GM21717 (cell line): ENCODE measurements at regions not wholly inside any gene's neighbourhood (a gene's known extent, or its start where the extent isn't known, plus 50 kb on each side); places are given as distances from the start of the nearest gene placed in this dataset.

Experiments
- ATAC-seq: cut with Tn5 transposase; IDR thresholded peaks from one replicate; pipeline ENCODE4 v1.9.1; 2021; ENCODE audit warnings: mild to moderate bottlenecking, moderate library complexity; ENCODE audit not compliant: unreplicated experiment

DNA sequence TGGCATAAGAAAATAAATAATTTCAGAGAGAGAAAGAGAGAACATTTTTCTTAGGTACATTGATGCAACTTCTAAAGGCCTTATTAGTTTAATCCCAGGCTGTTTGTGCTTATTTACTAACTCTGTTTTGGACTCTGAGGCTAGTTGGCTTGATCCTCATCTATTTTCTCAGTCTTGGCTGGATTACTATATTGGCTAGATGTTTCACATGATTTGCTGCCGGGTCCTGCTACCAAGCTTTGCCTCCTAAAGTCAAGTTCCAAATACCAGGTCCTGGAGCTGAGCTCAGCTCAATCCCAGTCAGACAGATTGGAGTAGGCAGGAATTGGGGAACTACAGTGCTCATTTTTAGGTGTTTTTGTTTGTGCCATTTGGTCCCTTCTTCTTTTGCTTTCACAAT, 340.8 kb downstream of the BCAT1 start:
- no peak for ATAC-seq

DNA sequence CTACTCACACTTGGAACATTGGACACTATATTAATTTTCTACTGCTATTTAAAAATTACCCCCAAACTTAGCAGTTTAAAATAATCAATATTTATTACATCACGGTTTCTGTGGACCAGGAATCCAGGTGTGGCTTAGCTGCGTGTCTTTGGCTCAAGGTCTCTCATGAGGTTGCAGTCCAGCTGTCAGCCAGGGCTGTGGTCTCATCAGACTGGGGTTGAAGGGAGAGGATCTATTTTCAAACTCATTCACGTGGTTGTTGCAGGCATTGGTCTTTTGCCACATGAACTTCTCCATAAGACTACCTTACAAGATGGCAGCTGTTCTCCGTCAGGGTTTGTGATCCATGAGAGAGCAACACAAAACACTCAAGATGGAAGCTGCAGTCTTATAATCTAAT, 343.0 kb downstream of the BCAT1 start:
- ATAC-seq, result no peak

DNA sequence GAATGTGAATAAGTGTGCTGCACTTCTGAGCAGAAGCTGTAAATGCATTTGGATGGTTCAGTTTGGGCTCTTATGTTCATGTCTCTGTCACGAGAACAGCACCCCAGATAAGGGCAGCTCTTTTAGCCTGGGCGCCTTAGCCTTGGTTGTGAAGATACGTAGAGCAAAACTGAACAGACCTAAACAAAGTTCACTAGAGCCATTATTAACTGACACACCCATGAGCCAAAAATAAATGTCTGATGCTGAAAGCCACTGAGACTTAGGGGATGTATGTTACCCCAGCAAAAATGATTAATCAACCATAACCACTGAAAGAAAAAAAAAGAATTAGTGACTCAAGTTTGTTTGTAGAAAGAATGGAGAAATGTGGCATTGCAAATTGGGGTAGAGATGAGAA, 343.4 kb downstream of the BCAT1 start:
- no peak for ATAC-seq

DNA sequence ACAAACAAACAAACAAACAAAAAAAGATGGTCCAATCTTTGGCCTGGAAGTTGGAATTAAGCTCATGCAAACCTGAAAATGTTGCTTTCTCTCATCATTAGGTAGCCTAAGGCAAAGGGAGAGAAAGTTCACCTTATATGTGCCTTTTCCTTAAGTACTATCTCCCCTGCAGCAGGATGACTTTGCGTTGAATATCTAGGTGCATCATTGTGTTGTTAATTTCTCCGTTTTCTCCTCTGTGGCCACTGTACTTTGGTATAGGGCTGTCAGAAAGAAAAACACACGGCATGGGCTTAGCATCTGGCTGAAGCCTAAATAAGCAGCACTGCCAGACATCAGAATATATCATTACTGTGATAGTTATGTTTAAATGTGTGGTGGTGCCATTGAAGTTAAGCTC, 345.5 kb downstream of the BCAT1 start:
- ATAC-seq, result no peak

DNA sequence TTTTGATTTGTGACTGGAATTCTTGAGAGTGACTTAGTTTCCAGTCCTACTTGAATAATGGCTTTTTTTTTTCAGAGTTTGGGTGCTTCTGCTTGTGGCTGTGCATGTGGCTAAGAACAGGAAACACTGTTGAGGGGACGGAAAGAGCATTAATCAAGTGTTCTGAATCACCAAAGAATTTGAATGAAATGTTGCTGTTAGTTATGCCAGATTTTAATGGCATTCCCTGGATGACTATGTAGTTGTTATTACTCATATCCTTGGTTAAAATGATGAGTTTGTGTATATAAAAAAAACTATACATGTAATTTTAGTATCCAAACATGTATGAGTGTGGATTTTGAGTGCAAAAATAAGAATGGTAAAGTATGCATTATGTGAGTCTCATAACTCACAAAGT, 347.9 kb downstream of the BCAT1 start:
- ATAC-seq, result no peak

DNA sequence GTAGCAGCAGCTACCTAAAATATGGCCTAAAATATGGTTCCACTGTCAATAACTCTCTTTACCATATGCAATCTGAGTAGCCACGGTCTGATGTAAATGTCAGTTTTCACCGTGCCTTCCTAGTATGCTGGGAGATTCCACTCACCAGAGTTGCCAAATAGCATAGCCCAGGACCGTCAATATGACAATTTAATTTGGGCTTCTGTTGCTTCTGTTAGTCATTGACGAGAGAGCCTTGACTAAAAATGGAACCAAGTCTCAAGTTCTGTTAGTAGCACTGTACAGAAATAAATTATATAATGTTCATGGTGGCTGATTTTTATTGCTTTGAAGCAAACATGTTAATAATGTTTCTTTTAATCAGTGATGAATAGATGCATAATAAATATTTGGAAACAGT, 348.4 kb downstream of the BCAT1 start:
- no peak for ATAC-seq

DNA sequence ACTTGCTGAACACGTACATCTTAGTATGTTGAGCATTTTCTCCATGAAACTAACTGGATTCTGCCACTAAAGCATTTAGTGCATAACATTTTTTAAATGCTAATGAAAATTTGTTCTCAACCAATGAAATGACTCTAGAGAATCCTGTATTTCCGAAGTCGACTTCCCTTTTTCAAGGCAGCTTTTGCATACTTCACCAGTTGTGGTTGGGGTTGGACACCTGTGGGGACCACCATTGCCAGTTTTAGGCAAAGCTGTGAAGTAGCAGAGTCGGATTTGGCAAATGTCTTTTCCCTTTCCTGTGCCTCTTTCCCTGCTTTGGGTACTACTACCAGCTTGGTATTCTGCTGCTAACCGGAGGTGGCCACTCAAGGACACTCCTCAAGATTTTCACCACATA, 349.2 kb downstream of the BCAT1 start:
- no peak for ATAC-seq

DNA sequence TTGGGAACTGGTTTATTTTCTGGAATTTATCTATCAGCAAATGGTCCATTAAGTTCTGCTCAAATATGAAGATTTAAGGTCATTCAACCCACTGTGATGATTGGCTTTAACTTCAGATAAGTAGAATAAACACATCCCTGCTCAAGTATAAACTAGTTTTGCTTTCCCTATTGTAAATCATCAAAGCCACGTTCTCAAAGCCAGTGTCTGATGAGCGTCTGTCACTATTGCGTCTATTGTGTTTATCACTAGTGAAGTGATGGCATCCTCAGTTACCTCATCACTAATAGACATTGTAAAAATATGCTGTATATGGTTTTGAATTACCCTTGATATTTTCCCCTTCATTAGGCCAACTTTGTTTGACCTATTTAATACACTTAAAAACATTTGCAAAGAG, 351.3 kb downstream of the BCAT1 start:
- no peak for ATAC-seq

DNA sequence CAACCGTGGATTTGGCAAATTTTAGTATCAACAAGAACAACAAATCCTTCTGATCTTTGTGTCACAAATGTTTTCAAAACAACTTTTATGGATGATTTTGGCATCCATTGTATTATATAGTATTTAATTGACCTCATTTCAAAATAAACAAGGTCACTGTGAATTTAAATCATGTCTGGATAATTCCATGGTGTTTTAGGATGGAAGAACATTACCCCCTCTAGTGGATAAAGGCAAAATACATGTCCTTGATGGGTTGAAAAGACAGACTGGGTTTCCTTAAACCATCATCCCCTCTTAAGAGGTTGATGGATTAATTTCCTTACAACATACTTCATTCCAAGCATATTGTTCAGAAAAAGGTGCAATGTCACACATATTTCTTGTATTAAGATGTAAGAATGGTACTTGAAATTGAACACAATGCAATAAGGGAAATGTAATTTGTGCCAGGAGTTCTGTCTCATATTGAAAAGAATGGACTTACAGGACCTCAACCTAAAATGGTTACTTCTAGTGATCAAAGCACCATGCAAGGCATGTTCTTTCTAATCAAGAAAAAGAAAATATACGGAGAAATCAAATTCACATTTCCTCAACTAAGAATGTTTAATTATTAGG, 352.0 kb downstream of the BCAT1 start:
- no peak for ATAC-seq

DNA sequence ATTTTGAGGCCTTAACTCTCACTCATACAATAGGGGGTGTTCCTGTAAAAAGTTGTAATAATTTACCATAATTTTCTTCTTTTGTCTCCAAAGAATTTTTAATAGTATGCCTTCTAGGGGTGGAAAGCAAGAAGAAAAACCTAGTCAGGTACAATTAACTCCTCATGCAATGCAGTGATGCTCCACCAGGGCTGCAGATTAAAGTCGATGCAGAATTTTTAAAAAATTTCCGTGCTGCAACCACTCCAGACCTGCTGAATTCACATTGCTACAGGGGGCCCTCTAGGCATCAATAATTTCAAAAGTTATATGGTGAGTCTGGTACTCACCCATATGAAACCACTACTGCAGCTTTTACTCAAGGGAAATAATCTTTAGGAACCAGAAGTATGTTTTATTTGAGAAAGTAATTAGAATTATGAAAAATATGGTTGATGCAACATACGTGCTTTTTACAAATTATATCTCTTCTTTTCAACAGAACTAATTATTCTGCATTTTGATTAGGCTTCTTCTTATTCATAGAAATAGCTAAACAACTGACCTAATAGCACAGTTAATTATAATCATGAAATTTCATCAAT, 353.2 kb downstream of the BCAT1 start:
- ATAC-seq, result no peak

DNA sequence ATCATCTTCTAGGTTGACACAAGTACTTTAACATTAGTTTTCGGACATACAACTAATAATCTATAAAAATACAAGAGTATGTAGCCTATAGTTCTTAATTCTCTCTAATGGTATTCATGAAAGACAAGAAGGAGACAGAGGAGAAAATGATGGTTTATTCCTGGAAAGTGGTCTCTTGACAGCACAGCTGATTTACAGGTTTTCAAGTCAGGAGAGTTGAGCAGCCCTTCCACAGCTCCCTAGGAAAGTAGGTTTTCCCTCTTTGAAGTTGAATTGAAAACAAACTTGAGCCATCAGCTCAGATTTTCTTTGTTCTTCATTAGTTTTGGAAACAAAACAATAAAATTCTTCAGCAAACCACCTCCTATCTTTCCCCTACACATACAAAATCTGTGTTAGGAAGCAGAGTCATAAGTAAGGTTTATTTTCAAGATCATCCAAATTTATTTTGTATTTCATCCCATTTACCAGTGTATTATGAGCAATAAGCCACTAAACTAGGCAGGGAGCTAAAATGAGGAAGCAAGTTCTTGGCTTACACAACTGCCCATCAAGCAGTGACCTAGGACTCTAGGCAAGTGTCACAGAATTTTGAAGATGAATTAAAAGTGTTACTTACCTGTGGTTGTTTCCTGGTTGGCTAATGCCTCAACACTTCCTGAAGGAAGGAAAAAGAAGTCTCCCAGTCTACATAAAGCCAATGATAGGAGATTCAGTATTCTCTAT, 357.0 kb downstream of the BCAT1 start:
- no peak for ATAC-seq

DNA sequence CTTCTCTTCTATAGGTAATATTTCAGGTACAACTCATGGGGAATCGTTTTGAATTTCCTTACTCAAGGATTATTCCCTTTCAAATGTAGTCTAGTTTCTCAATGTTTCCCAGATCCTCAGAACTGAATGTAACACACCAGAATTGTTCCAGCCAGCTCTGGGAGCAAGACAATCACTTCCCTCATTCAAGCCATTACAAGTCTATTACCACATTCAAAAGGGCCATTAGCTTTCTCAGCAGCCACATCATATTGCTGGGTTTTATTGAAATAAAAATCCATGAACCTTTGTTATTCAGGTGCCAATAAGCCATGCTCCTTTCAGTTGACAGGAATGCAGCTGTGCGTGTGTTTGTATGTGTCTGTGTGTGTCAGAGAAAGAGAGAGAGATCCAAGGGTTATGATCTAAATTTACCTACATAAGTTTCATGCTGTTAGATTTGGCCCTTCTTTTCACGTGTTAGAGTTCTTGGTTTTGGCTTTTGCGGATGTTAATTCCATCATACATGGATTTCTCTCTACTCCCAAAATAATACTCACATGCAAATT, 357.7 kb downstream of the BCAT1 start:
- ATAC-seq, result no peak

DNA sequence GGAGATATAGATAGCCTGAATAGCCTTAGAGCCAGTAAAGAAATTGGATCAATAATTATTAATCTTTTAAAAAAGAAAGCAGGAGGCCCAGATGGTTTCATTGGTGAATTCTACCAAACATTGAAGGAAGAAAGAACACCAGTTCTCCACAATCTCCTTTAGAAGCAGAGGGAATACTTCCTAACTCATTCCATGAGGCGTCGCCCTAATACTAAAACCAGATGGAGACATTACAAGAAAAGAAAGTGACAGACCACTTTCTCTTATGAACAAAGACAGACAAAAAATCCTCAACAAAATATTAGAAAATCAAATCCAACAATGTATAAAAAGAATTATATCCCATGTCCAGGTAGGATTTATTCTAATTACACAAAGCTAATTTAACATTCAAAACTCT, 362.6 kb downstream of the BCAT1 start:
- no peak for ATAC-seq

DNA sequence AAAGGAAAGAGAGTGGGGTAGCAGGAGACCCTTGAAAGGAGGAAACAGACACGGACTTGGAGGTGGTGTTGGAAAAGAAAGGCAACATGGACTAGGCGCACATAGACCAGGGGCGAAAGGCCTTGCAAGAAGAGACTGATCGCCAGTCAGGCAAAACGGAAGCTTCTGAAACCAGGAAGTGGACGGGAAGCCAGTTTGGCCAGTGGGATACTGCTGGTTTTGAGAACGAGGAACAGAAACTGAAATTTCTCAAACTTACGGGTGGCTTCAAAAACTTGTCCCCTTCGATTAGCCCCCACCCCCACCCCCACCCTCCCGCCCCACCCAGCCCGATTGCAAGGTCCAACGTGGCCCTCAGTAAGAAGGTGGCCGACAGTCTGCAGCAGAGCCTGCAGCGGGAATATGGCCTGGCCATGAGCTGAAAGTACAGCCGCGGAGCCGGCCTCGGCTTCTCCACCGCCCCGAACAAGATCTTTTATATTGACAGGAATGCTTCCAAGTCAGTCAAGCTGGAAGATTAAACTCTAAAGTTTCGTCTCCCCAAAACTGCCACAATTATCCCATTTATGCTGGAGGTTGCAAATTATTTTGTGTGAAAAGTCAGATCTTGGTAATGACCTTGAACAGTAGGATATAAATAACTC, 364.7 kb downstream of the BCAT1 start:
- no peak for ATAC-seq

DNA sequence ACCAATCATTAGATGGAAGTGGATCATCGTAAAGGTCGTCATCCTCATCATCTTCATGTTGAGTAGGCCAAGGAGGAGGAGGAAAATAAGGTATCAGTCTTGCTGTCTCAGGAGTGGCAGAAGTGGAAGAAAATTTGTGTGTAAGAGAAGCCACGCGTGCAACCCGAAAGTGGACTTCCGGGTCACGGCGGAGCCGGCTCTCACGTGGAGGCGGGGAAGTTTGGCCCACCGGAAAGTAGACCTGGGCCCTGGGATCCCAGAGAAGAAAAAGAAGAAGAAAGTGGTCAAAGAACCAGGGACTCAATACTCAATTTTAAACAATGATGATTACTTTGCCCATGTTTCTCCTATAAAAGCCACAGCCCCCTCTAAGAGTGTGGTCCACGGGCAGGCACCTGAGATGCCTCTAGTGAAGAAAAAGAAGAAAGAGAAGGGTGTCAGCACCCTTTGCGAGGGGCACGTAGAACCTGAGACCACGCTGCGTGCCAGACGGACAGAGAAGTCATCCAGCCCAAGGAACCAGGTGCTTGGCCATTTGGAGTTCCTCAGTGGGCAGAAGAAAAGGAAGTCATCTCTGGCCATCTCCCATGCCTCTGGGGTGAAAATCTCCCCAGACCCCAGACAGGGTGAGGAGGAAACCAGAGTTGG, 365.8 kb downstream of the BCAT1 start:
- ATAC-seq, result no peak

DNA sequence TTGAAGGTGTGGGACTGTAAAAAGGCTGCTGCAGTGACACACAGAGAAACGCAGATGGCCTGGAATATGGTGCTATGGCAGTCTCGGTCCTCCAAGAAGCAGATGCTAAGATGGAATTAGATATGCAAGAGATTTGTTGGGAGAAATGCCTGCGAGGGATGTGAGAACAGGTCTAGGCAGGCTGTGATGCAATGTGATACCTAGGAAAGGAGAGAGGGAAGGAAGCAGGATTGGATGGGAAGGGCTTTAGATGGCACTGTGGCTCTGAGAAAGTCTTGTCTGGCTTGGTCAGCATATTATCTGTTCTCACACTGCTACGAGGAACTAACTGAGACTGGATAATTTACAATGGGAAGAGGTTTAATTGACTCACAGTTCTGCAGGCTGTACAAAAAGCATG, 374.4 kb downstream of the BCAT1 start:
- no peak for ATAC-seq

DNA sequence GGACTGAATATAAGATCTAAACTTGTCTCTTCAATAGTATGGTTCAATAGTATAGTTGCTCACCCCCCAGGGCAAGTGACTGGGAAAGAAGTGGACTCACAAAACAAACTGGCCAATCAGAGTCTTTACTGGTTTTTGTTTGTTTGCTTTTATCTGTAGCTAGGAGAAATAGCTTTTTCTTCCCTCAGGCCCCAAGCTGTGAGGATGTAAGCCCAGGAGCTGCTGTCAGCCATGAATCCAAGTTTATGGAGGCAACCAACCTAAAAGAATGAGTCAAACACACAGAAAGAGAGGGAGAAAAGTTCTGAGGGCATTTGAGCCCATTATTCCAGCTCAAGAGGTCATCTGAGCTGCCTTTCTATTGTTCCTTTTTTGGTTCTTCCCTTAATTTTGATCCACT, 375.3 kb downstream of the BCAT1 start:
- ATAC-seq, result no peak

DNA sequence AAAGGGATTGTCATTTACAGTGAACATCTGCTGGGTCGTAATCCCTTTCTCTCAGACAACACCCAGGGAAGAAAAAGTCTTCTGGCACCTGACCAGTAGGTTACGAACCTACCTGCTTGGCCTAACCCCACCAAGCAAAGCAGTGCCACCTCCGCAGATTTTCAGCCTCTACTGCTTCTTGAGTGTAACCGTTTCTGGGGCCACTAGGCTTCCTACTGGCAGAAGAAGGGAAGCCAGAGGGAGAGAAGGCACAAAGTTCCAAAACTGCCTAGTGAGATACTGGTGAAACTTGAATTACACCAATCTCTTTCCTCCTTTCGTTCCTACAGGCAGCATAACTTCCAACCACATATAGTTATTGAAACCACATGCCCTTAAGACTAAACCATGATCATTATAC, 383.6 kb downstream of the BCAT1 start:
- ATAC-seq, result no peak

DNA sequence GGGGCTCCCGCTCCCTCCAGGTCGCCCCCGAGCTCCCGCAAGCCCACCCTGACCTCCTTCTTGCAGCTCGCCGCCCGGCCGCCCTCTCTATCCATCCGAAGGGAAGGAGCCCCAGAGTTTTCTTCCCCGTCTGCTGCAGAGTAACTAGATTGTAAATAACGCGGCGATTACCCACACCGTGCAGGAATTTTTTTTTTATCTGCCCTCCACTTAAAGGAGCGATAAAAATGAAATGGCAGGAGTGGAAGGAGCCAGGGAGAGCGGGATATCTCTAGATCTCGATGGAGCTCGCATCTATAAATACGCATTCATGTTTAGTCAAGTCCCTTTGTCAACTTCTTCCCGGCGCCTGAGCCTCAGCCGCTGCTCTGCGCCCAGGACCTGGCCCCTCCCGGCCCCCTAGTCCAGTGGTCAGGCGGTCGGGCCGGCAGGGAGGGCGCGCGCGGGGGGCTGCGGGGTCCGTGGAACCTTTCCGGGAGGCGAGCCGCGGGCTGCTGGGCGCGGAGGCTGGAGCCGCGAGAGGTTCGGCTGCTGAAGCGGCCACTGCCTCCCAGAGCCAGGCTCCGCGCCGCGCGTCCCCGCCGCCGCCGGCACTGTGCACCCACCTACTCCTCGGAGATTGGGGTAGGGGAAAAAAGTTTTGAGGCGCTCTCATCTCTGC, 386.0 kb downstream of the BCAT1 start:
- ATAC-seq, result no peak

DNA sequence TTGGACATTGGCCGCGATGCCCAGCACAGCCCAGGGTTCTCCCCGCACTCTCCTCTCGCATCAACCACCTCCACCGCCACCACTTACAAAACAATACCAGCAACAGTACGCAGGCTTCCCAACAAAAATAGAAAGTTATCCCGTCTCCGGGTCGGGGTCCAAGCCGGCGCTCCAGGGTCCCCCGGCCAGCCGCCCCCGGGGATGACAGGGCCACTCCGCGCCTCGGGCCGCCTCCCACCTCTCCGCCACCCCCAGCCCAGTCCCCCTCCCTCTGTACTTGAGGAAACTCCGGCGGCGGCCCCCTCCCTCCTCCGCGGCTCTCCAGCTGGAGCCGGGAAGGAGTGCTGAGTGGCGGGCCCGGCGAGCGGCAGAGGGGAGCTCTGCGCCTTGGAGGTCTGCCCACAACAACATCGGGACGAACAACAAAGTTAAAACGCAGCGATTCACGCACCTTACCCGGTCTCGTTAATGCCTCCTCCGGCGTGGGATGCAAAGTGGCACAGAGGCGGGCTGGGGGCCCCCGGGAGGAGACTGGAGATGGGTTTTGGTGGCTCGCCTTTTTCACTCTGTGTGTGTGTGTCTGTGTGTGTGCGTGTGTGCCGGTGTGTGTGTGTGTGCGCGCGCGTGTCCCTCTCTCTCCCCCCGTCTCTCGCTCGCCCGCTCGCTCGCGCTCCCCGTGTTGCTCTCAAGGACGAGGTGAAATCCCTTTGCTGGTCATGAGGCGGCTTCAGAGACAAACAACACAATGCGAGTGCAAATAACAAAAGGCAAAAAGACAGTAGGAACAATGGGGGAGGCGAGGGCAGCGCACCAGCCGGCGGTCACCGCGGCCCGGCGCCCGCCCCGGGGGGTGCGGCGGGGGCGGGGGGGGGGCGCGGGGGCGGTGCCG, 386.8 kb downstream of the BCAT1 start:
- ATAC-seq, result no peak
